B cell (primary cell): ENCODE measurements at regions not wholly inside any gene's neighbourhood (a gene's known extent, or its start where the extent isn't known, plus 50 kb on each side); places are given as distances from the start of the nearest gene placed in this dataset.

Experiments used
- CTCF ChIP-seq: fragments of 200-600 bp; IDR thresholded peaks from one replicate; pipeline ENCODE4 v1.8.0; 2022; ENCODE audit warnings: antibody characterized with exemption, mild to moderate bottlenecking
- EZH2 ChIP-seq: IDR thresholded peaks from 2 replicates; pipeline ENCODE4 v1.6.1; 2012; ENCODE audit warnings: borderline replicate concordance, low read depth, mild to moderate bottlenecking, moderate library complexity, low read length; ENCODE audit not compliant: insufficient read depth, poor library complexity, severe bottlenecking

GRCh38 chr2:129609224-129609623 is 370.2 kb upstream of the RAB6C start:
- TF ChIP-seq CTCF (no peak), EZH2 (no peak)
